Amygdala (tissue), 56 donors: ENCODE measurements at regions not wholly inside any gene's neighbourhood (a gene's known extent, or its start where the extent isn't known, plus 50 kb on each side); places are given as distances from the start of the nearest gene placed in this dataset.
"Not testable (repeated sequence)": the region's sequence is repeated elsewhere in the genome, so short reads cannot be mapped to it uniquely, and the experiment has no call there.

Experiments
- DNase-seq, 56 donors: peaks; one replicate each; lab custom pipeline; 2025; lab: John Stamatoyannopoulos, UW

GRCh38 chr22:27041745-27042310, 384.4 kb downstream of the MIAT start:
- no peak for DNase-seq

- DNase-seq = no peak
These were observed 385.9 kb downstream of the MIAT start for GRCh38 chr22:27043262-27043661.

- DNase-seq = no peak
These were observed 387.9 kb downstream of the MIAT start for GRCh38 chr22:27045103-27045947.

GRCh38 chr22:27046086-27046485, 388.7 kb downstream of the MIAT start:
- DNase-seq = no peak

- no peak for DNase-seq
These were observed 389.2 kb downstream of the MIAT start for GRCh38 chr22:27046603-27047002.

- no peak for DNase-seq
These were observed 393.4 kb downstream of the MIAT start for GRCh38 chr22:27050771-27051170.

- no peak for DNase-seq
These were observed 394.0 kb downstream of the MIAT start for GRCh38 chr22:27051407-27051806.

- DNase-seq = no peak
These were observed 400.3 kb downstream of the MIAT start for GRCh38 chr22:27057717-27058116.

- DNase-seq = no peak
These were observed 402.8 kb downstream of the MIAT start for GRCh38 chr22:27060190-27060589.

GRCh38 chr22:27062910-27063309, 405.5 kb downstream of the MIAT start:
- no peak for DNase-seq

- DNase-seq = no peak
These were observed 406.0 kb downstream of the MIAT start for GRCh38 chr22:27063406-27063805.

GRCh38 chr22:27063841-27064240, 406.5 kb downstream of the MIAT start:
- no peak for DNase-seq

GRCh38 chr22:27064386-27064785, 407.0 kb downstream of the MIAT start:
- DNase-seq = no peak

- DNase-seq = no peak
These were observed 407.9 kb downstream of the MIAT start for GRCh38 chr22:27065279-27065678.

GRCh38 chr22:27066856-27067255, 409.5 kb downstream of the MIAT start:
- no peak for DNase-seq

GRCh38 chr22:27068121-27068520, 410.7 kb downstream of the MIAT start:
- DNase-seq = no peak

- no peak for DNase-seq
These were observed 413.2 kb downstream of the MIAT start for GRCh38 chr22:27070594-27070993.

GRCh38 chr22:27073601-27074425, 416.4 kb downstream of the MIAT start:
- no peak for DNase-seq

- DNase-seq = no peak
These were observed 417.8 kb downstream of the MIAT start for GRCh38 chr22:27075028-27075678.

GRCh38 chr22:27075891-27076290, 418.5 kb downstream of the MIAT start:
- no peak for DNase-seq

GRCh38 chr22:27078064-27078463, 420.7 kb downstream of the MIAT start:
- not testable (repeated sequence) for DNase-seq
